GM13976 (cell line): ENCODE measurements at regions not wholly inside any gene's neighbourhood (a gene's known extent, or its start where the extent isn't known, plus 50 kb on each side); places are given as distances from the start of the nearest gene placed in this dataset.

Experiments used
- DNase-seq: peaks from one replicate; pipeline ENCODE4 v3.0.0; 2012; ENCODE audit warnings: low spot score
- in situ Hi-C: fragments of 300-500 bp; cut with MboI; formaldehyde crosslinking; loops from one replicate; pipeline ENCODE4 v1.12.0; 2022; ENCODE audit warnings: low sequenced_read_pairs, mixed read lengths, inconsistent platforms; ENCODE audit not compliant: unreplicated experiment
- TF ChIP-seq, protein P1 (sequence below): IDR thresholded peaks from 2 replicates; pipeline ENCODE4 v1.5.1; 2012; ENCODE audit warnings: borderline replicate concordance, mild to moderate bottlenecking; ENCODE audit not compliant: insufficient read depth; ENCODE audit errors: extremely low read depth, missing control alignments, control extremely low read depth

DNA sequence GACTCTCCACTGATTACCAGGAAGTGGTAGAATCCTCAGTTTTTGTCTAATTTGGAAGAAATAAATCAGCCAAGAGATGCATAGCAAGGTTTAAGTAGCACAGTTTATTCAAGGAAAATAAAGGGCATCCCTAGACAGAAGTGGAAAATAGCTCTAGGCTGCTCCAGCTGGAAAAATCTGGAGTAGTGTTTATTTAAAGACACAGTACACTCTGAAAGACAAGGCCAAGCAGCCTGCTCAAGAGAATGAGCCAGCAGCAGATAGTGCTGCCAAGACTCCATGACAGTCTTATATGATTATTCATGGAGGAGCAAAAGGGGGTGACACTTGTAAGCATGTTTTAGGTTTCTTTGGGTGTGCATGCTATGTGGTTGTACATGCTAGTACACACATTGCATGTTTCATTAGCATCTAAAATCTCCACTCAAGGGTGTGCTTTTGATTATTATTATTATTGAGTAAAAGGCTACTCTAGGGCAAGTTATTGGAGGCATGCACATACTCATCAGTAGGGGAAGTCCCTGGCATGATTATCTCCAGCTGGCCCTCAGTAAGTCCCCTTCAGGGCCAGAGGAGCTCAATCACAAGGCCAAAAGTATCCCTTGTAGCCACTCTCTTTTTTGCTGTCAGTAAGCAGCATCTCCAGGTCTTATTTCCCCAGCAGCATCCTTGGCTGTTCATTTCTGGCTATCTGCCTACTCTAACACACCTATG is 85.1 kb upstream of the USP9Y start:
- in situ Hi-C loops, result no loop called here
- TF ChIP-seq, protein P1, sequence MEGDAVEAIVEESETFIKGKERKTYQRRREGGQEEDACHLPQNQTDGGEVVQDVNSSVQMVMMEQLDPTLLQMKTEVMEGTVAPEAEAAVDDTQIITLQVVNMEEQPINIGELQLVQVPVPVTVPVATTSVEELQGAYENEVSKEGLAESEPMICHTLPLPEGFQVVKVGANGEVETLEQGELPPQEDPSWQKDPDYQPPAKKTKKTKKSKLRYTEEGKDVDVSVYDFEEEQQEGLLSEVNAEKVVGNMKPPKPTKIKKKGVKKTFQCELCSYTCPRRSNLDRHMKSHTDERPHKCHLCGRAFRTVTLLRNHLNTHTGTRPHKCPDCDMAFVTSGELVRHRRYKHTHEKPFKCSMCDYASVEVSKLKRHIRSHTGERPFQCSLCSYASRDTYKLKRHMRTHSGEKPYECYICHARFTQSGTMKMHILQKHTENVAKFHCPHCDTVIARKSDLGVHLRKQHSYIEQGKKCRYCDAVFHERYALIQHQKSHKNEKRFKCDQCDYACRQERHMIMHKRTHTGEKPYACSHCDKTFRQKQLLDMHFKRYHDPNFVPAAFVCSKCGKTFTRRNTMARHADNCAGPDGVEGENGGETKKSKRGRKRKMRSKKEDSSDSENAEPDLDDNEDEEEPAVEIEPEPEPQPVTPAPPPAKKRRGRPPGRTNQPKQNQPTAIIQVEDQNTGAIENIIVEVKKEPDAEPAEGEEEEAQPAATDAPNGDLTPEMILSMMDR, result no peak

GRCh38 chrY:12621454-12622081 is 79.5 kb upstream of the USP9Y start:
- in situ Hi-C loops, result no loop called here
- peak; percentile 1 for DNase-seq

More for the DNA sequence above, 85.1 kb upstream of the USP9Y start:
- no peak for DNase-seq

DNA sequence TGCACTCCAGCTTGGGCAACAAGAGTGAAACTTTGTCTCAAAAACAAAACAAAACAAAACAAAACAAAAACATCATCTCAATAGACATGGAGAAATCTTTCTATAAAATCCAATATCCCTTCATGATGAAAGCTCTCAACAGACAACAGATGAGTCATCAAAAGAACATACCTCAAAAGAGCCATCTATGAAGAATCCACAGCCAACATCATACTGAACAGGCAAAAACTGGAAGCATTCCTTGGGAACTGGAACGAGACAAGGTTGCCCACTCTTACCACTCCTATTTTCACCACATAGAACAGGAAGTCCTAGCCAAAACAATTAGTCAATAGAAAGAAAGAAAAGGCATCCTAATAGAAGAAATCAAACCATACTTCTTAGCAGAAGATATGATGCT is 77.8 kb upstream of the USP9Y start:
- no peak for DNase-seq
- in situ Hi-C loops, result no loop called here
- TF ChIP-seq, protein P1, result no peak

More at GRCh38 chrY:12621454-12622081, 79.5 kb upstream of the USP9Y start:
- TF ChIP-seq, protein P1, result no peak

DNA sequence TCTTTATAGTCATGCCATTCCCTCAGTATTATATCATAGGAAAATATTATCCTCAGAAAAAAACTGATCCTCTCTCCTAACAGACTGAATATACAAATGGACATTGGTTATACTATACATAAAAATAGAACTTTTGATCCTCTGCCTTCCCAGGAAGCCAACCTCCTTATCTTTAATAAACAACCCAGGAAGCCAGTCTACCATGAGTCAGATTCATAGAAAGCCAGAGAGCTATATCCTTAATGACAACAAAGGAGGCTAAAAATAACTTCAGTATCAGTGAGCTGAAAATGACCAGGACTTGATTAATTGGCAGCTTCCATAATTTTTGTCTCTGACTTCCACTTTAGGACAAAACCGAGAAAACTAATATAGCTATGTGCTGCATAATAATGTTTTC is 58.0 kb upstream of the USP9Y start:
- in situ Hi-C loops, result no loop called here
- DNase-seq, result no peak
- TF ChIP-seq, protein P1, result no peak

GRCh38 chrY:12643693-12644348 is 57.2 kb upstream of the USP9Y start:
- no peak for DNase-seq
- in situ Hi-C loops, result no loop called here
- TF ChIP-seq, protein P1, result no peak

DNA sequence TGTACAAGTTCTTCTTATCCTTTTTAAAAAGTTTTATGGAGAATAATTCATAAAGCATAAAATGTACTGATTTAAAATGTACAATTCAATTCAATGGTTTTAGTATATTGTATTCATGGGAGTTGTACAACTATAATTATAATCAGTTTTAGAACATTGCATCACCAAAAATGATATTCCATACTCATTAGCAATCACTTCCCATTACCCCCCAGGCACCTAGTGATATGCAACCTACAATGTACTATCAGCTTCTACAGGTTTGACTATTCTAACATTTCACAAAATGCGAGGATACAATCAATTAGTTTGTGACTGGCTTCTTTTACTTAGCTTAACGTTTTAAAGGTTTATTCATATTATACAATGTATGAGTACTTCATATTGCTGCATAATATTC is 49.9 kb upstream of the USP9Y start:
- DNase-seq, result no peak
- in situ Hi-C loops, result no loop called here
- TF ChIP-seq, protein P1, result no peak
